Dermis microvascular lymphatic vessel endothelial cell (primary cell): ENCODE measurements at regions not wholly inside any gene's neighbourhood (a gene's known extent, or its start where the extent isn't known, plus 50 kb on each side); places are given as distances from the start of the nearest gene placed in this dataset.
"Not testable (repeated sequence)": the region's sequence is repeated elsewhere in the genome, so short reads cannot be mapped to it uniquely, and the experiment has no call there.

Experiments
- DNase-seq, 2 donors: peaks; one replicate each; pipeline versions ENCODE4 v3.0.0 to v3.0.0-alpha.2; 2010; ENCODE audit warnings: low read depth in 2 of 2

GRCh38 chr1:99361406-99361805, 97.1 kb downstream of the PLPPR4 start:
- no peak for DNase-seq

- no peak for DNase-seq
These were observed 99.2 kb downstream of the PLPPR4 start for GRCh38 chr1:99363531-99363930.

- no peak for DNase-seq
These were observed 100.8 kb downstream of the PLPPR4 start for GRCh38 chr1:99365141-99365540.

- no peak for DNase-seq
These were observed 101.3 kb downstream of the PLPPR4 start for GRCh38 chr1:99365545-99365944.

- DNase-seq = no peak
These were observed 104.9 kb downstream of the PLPPR4 start for GRCh38 chr1:99369154-99369553.

GRCh38 chr1:99370476-99370875, 106.2 kb downstream of the PLPPR4 start:
- no peak for DNase-seq

GRCh38 chr1:99371413-99371812, 107.1 kb downstream of the PLPPR4 start:
- DNase-seq = no peak

- no peak for DNase-seq
These were observed 109.8 kb downstream of the PLPPR4 start for GRCh38 chr1:99374109-99374508.

- not testable (repeated sequence) for DNase-seq
These were observed 110.4 kb downstream of the PLPPR4 start for GRCh38 chr1:99374693-99375092.

- no peak for DNase-seq
These were observed 119.7 kb downstream of the PLPPR4 start for GRCh38 chr1:99384021-99384420.

- DNase-seq = no peak
These were observed 121.6 kb downstream of the PLPPR4 start for GRCh38 chr1:99385852-99386251.

- no peak for DNase-seq
These were observed 132.1 kb downstream of the PLPPR4 start for GRCh38 chr1:99396389-99396788.

GRCh38 chr1:99397029-99397428, 132.7 kb downstream of the PLPPR4 start:
- DNase-seq = no peak

GRCh38 chr1:99397863-99398262, 133.6 kb downstream of the PLPPR4 start:
- DNase-seq = no peak

- DNase-seq = not testable (repeated sequence)
These were observed 137.3 kb downstream of the PLPPR4 start for GRCh38 chr1:99401556-99401955.

GRCh38 chr1:99404399-99404798, 140.1 kb downstream of the PLPPR4 start:
- not testable (repeated sequence) for DNase-seq

- DNase-seq = not testable (repeated sequence)
These were observed 141.0 kb downstream of the PLPPR4 start for GRCh38 chr1:99405325-99405724.

GRCh38 chr1:99407018-99407417, 142.7 kb downstream of the PLPPR4 start:
- peak in 1 of 2 donors; percentile 32 for DNase-seq

- no peak for DNase-seq
These were observed 159.8 kb downstream of the PLPPR4 start for GRCh38 chr1:99424087-99424486.

- DNase-seq = no peak
These were observed 165.5 kb downstream of the PLPPR4 start for GRCh38 chr1:99429754-99430153.

GRCh38 chr1:99438656-99439230, 174.5 kb downstream of the PLPPR4 start:
- DNase-seq = no peak

GRCh38 chr1:99439433-99440075, 175.3 kb downstream of the PLPPR4 start:
- DNase-seq = no peak

GRCh38 chr1:99441299-99442095, 177.2 kb downstream of the PLPPR4 start:
- peak in 1 of 2 donors; percentile 65 for DNase-seq
